IPS-18a (cell line): ENCODE measurements at regions not wholly inside any gene's neighbourhood (a gene's known extent, or its start where the extent isn't known, plus 50 kb on each side); places are given as distances from the start of the nearest gene placed in this dataset.
A peak's percentile ranks its signal among the peaks of the same experiment; 100 is the strongest.

ENCODE experiments used
- H3K27ac ChIP-seq: one replicate; pipeline ENCODE4 v1.5.1; 2013; ENCODE audit warnings: low read length
- H3K27me3 ChIP-seq: one replicate; pipeline ENCODE4 v1.6.1; 2013; ENCODE audit warnings: mild to moderate bottlenecking, low read length; ENCODE audit not compliant: control insufficient read depth, insufficient read depth
- H3K36me3 ChIP-seq: one replicate; pipeline ENCODE4 v1.6.1; 2013; ENCODE audit warnings: low read depth, low read length; ENCODE audit not compliant: control insufficient read depth
- H3K4me1 ChIP-seq: one replicate; pipeline ENCODE4 v1.6.1; 2013; ENCODE audit warnings: low read depth, low read length; ENCODE audit not compliant: control insufficient read depth
- H3K4me3 ChIP-seq: one replicate; pipeline ENCODE4 v1.5.1; 2013; ENCODE audit warnings: low read length
- H3K9ac ChIP-seq: one replicate; pipeline ENCODE4 v1.6.1; 2013; ENCODE audit warnings: mild to moderate bottlenecking, low read length, moderate library complexity
- H3K9me3 ChIP-seq: one replicate; pipeline ENCODE4 v1.6.1; 2013; ENCODE audit warnings: low read depth, low read length; ENCODE audit not compliant: control insufficient read depth

GRCh38 chr10:65555192-65555591 is 1370.6 kb upstream of the LRRTM3 start:
- Histone ChIP-seq H3K36me3 (no peaks in the 10 kb centered on the region), H3K9me3 (no peaks in the 10 kb centered on the region), H3K4me3 (no peak overlapping the region), H3K9ac (no peak overlapping the region), H3K27me3 (no peaks in the 10 kb centered on the region), H3K4me1 (no peaks in the 10 kb centered on the region), H3K27ac (no peak overlapping the region)

GRCh38 chr10:65556006-65556405 is 1369.8 kb upstream of the LRRTM3 start:
- Histone ChIP-seq H3K4me3 (no peak overlapping the region), H3K27ac (no peak overlapping the region), H3K9me3 (no peaks in the 10 kb centered on the region), H3K9ac (no peak overlapping the region), H3K4me1 (no peaks in the 10 kb centered on the region), H3K27me3 (no peaks in the 10 kb centered on the region), H3K36me3 (no peaks in the 10 kb centered on the region)

GRCh38 chr10:65559369-65559768 is 1366.5 kb upstream of the LRRTM3 start:
- no peaks in the 10 kb centered on the region for H3K9me3 ChIP-seq
- H3K4me3 ChIP-seq: no peak overlapping the region

GRCh38 chr10:65565246-65565645 is 1360.6 kb upstream of the LRRTM3 start:
- H3K4me3 ChIP-seq: no peak overlapping the region
- H3K9ac ChIP-seq: no peak overlapping the region
- no peaks in the 10 kb centered on the region for H3K9me3 ChIP-seq
- H3K27me3 ChIP-seq: no peaks in the 10 kb centered on the region
- H3K36me3 ChIP-seq: no peaks in the 10 kb centered on the region
- H3K4me1 ChIP-seq: no peaks in the 10 kb centered on the region
- H3K27ac ChIP-seq: no peak overlapping the region

More at GRCh38 chr10:65559369-65559768, 1366.5 kb upstream of the LRRTM3 start:
- Histone ChIP-seq H3K9ac (no peak overlapping the region), H3K27me3 (no peaks in the 10 kb centered on the region), H3K36me3 (no peaks in the 10 kb centered on the region), H3K4me1 (no peaks in the 10 kb centered on the region), H3K27ac (no peak overlapping the region)

- H3K27me3 ChIP-seq: no peaks in the 10 kb centered on the region
- no peaks in the 10 kb centered on the region for H3K4me1 ChIP-seq
- no peak overlapping the region for H3K27ac ChIP-seq
- H3K36me3 ChIP-seq: no peaks in the 10 kb centered on the region
- no peaks in the 10 kb centered on the region for H3K9me3 ChIP-seq
- H3K9ac ChIP-seq: no peak overlapping the region
- H3K4me3 ChIP-seq: no peak overlapping the region
These were observed 1358.9 kb upstream of the LRRTM3 start for GRCh38 chr10:65566906-65567305.

GRCh38 chr10:65570143-65571010 is 1355.5 kb upstream of the LRRTM3 start:
- H3K4me1 ChIP-seq: no peaks in the 10 kb centered on the region
- H3K27me3 ChIP-seq: no peaks in the 10 kb centered on the region
- peak overlapping the region; percentile 72 for H3K9ac ChIP-seq
- H3K9me3 ChIP-seq: no peaks in the 10 kb centered on the region
- no peaks in the 10 kb centered on the region for H3K36me3 ChIP-seq
- H3K27ac ChIP-seq: no peak overlapping the region
- peak overlapping the region; percentile 69 for H3K4me3 ChIP-seq

- Histone ChIP-seq H3K27ac (no peak overlapping the region), H3K4me3 (peak overlapping the region; percentile 69), H3K36me3 (no peaks in the 10 kb centered on the region), H3K9me3 (no peaks in the 10 kb centered on the region), H3K27me3 (no peaks in the 10 kb centered on the region), H3K4me1 (no peaks in the 10 kb centered on the region), H3K9ac (peak overlapping the region; percentile 72)
These were observed 1354.7 kb upstream of the LRRTM3 start for GRCh38 chr10:65571011-65571570.

GRCh38 chr10:65581426-65582026 is 1344.3 kb upstream of the LRRTM3 start:
- H3K4me3 ChIP-seq: no peak overlapping the region
- peaks cover 29% of the 10 kb centered on the region for H3K9me3 ChIP-seq
- no peaks in the 10 kb centered on the region for H3K36me3 ChIP-seq
- H3K27ac ChIP-seq: no peak overlapping the region
- H3K9ac ChIP-seq: no peak overlapping the region
- no peaks in the 10 kb centered on the region for H3K4me1 ChIP-seq
- H3K27me3 ChIP-seq: no peaks in the 10 kb centered on the region

- Histone ChIP-seq H3K36me3 (no peaks in the 10 kb centered on the region), H3K27me3 (no peaks in the 10 kb centered on the region), H3K9ac (no peak overlapping the region), H3K4me3 (no peak overlapping the region), H3K27ac (no peak overlapping the region), H3K4me1 (no peaks in the 10 kb centered on the region), H3K9me3 (no peaks in the 10 kb centered on the region)
These were observed 1323.5 kb upstream of the LRRTM3 start for GRCh38 chr10:65602182-65602865.

GRCh38 chr10:65611592-65611991 is 1314.2 kb upstream of the LRRTM3 start:
- Histone ChIP-seq H3K27me3 (no peaks in the 10 kb centered on the region), H3K9ac (no peak overlapping the region), H3K4me1 (no peaks in the 10 kb centered on the region), H3K36me3 (no peaks in the 10 kb centered on the region), H3K27ac (no peak overlapping the region), H3K9me3 (peaks cover 10% of the 10 kb centered on the region), H3K4me3 (no peak overlapping the region)

GRCh38 chr10:65614956-65615565 is 1310.8 kb upstream of the LRRTM3 start:
- H3K27ac ChIP-seq: no peak overlapping the region
- H3K4me3 ChIP-seq: no peak overlapping the region
- H3K36me3 ChIP-seq: no peaks in the 10 kb centered on the region
- no peaks in the 10 kb centered on the region for H3K27me3 ChIP-seq
- H3K9ac ChIP-seq: no peak overlapping the region
- H3K9me3 ChIP-seq: peaks cover 10% of the 10 kb centered on the region
- no peaks in the 10 kb centered on the region for H3K4me1 ChIP-seq
